ENCODE measurements at regions not wholly inside any gene's neighbourhood (a gene's known extent, or its start where the extent isn't known, plus 50 kb on each side); places are given as distances from the start of the nearest gene placed in this dataset.
"Not testable (repeated sequence)": the region's sequence is repeated elsewhere in the genome, so short reads cannot be mapped to it uniquely, and the experiment has no call there.

GRCh38 chr13:55963934-55964333, 1176.8 kb upstream of the PRR20A start:
- no peaks in the 10 kb centered on the region for H3K27me3 Mint-ChIP-seq (ENCODE audit: insufficient read depth, unreplicated experiment)

GRCh38 chr13:55967055-55967454, 1173.7 kb upstream of the PRR20A start:
- no peaks in the 10 kb centered on the region for H3K27me3 Mint-ChIP-seq (ENCODE audit: insufficient read depth, unreplicated experiment)
- ChIA-PET POLR2A (no interaction called here), CTCF (no interaction called here)
- no peaks in the 10 kb centered on the region for H3K36me3 Mint-ChIP-seq (ENCODE audit: insufficient read depth, unreplicated experiment)
- no TSS peak for BruUV-seq (replicated peaks)
- no peaks in the 10 kb centered on the region for H3K9me3 Mint-ChIP-seq (ENCODE audit: unreplicated experiment)
- no peak overlapping the region for H3K4me3 Mint-ChIP-seq (ENCODE audit: unreplicated experiment)
- TF ChIP-seq CTCF (IDR thresholded peaks at IDR 0.05; ENCODE audit: unreplicated experiment): no peak
- no peaks in the 10 kb centered on the region for H3K4me1 Mint-ChIP-seq (ENCODE audit: insufficient read depth, unreplicated experiment)
- H3K27ac Mint-ChIP-seq (ENCODE audit: low read depth, unreplicated experiment): no peak overlapping the region
- intact Hi-C loops (cut with micrococcal nuclease): no loop called here
- DNase-seq (ENCODE audit: unreplicated experiment): no peak

More at GRCh38 chr13:55963934-55964333, 1176.8 kb upstream of the PRR20A start:
- no peaks in the 10 kb centered on the region for H3K36me3 Mint-ChIP-seq (ENCODE audit: insufficient read depth, unreplicated experiment)
- H3K4me3 Mint-ChIP-seq (ENCODE audit: unreplicated experiment): no peak overlapping the region
- TF ChIP-seq CTCF (IDR thresholded peaks at IDR 0.05; ENCODE audit: unreplicated experiment): no peak
- POLR2A ChIA-PET: interaction anchor here (0.7 kb wide), 1 partner anchor 624 kb away, joined by 3 read pairs; no protein-coding TSS in a partner anchor
- intact Hi-C loops (cut with micrococcal nuclease): no loop called here
- CTCF ChIA-PET: interaction anchor here (0.7 kb wide), 1 partner anchor 539 kb away, joined by 5 read pairs; no protein-coding TSS in a partner anchor
- H3K4me1 Mint-ChIP-seq (ENCODE audit: insufficient read depth, unreplicated experiment): no peaks in the 10 kb centered on the region
- BruUV-seq (replicated peaks): no TSS peak
- DNase-seq (ENCODE audit: unreplicated experiment): no peak
- H3K9me3 Mint-ChIP-seq (ENCODE audit: unreplicated experiment): no peaks in the 10 kb centered on the region
- no peak overlapping the region for H3K27ac Mint-ChIP-seq (ENCODE audit: low read depth, unreplicated experiment)

- DNase-seq (ENCODE audit: unreplicated experiment): no peak
- no peak overlapping the region for H3K4me3 Mint-ChIP-seq (ENCODE audit: unreplicated experiment)
- H3K36me3 Mint-ChIP-seq (ENCODE audit: insufficient read depth, unreplicated experiment): no peaks in the 10 kb centered on the region
Observed at GRCh38 chr13:55977436-55977835, 1163.3 kb upstream of the PRR20A start.

GRCh38 chr13:55981381-55981780, 1159.3 kb upstream of the PRR20A start:
- CTCF ChIA-PET: no interaction called here
- no peaks in the 10 kb centered on the region for H3K4me1 Mint-ChIP-seq (ENCODE audit: insufficient read depth, unreplicated experiment)
- TF ChIP-seq CTCF (IDR thresholded peaks at IDR 0.05; ENCODE audit: unreplicated experiment): no peak
- intact Hi-C loops (cut with micrococcal nuclease): no loop called here
- no peak overlapping the region for H3K4me3 Mint-ChIP-seq (ENCODE audit: unreplicated experiment)
- no peaks in the 10 kb centered on the region for H3K36me3 Mint-ChIP-seq (ENCODE audit: insufficient read depth, unreplicated experiment)
- no peaks in the 10 kb centered on the region for H3K27me3 Mint-ChIP-seq (ENCODE audit: insufficient read depth, unreplicated experiment)
- no TSS peak for BruUV-seq (replicated peaks)
- POLR2A ChIA-PET: no interaction called here
- H3K9me3 Mint-ChIP-seq (ENCODE audit: unreplicated experiment): peaks cover 6% of the 10 kb centered on the region
- DNase-seq (ENCODE audit: unreplicated experiment): no peak
- H3K27ac Mint-ChIP-seq (ENCODE audit: low read depth, unreplicated experiment): no peak overlapping the region

More at GRCh38 chr13:55977436-55977835, 1163.3 kb upstream of the PRR20A start:
- no TSS peak for BruUV-seq (replicated peaks)
- Mint-ChIP-seq H3K9me3 (ENCODE audit: unreplicated experiment) (peaks cover 6% of the 10 kb centered on the region), H3K27ac (ENCODE audit: low read depth, unreplicated experiment) (no peak overlapping the region), H3K4me1 (ENCODE audit: insufficient read depth, unreplicated experiment) (no peaks in the 10 kb centered on the region), H3K27me3 (ENCODE audit: insufficient read depth, unreplicated experiment) (no peaks in the 10 kb centered on the region)
- ChIA-PET POLR2A (no interaction called here), CTCF (interaction anchor here (0.5 to 0.7 kb wide), 2 partner anchors 501 to 1746 kb away, joined by 3 read pairs; no protein-coding TSS in a partner anchor)
- TF ChIP-seq CTCF (IDR thresholded peaks at IDR 0.05; ENCODE audit: unreplicated experiment): no peak
- intact Hi-C loops (cut with micrococcal nuclease): no loop called here

- H3K36me3 Mint-ChIP-seq (ENCODE audit: insufficient read depth, unreplicated experiment); BruUV-seq (replicated peaks); intact Hi-C loops (cut with micrococcal nuclease); H3K9me3 Mint-ChIP-seq (ENCODE audit: unreplicated experiment); POLR2A ChIA-PET; H3K4me1 Mint-ChIP-seq (ENCODE audit: insufficient read depth, unreplicated experiment); DNase-seq (ENCODE audit: unreplicated experiment); H3K4me3 Mint-ChIP-seq (ENCODE audit: unreplicated experiment); H3K27me3 Mint-ChIP-seq (ENCODE audit: insufficient read depth, unreplicated experiment); H3K27ac Mint-ChIP-seq (ENCODE audit: low read depth, unreplicated experiment); CTCF ChIA-PET: not testable (repeated sequence)
Observed at GRCh38 chr13:55984026-55984425, 1156.7 kb upstream of the PRR20A start.

All from MCF 10A (cell line).